ENCODE measurements at regions not wholly inside any gene's neighbourhood (a gene's known extent, or its start where the extent isn't known, plus 50 kb on each side); places are given as distances from the start of the nearest gene placed in this dataset.

- TF ChIP-seq, protein P1, sequence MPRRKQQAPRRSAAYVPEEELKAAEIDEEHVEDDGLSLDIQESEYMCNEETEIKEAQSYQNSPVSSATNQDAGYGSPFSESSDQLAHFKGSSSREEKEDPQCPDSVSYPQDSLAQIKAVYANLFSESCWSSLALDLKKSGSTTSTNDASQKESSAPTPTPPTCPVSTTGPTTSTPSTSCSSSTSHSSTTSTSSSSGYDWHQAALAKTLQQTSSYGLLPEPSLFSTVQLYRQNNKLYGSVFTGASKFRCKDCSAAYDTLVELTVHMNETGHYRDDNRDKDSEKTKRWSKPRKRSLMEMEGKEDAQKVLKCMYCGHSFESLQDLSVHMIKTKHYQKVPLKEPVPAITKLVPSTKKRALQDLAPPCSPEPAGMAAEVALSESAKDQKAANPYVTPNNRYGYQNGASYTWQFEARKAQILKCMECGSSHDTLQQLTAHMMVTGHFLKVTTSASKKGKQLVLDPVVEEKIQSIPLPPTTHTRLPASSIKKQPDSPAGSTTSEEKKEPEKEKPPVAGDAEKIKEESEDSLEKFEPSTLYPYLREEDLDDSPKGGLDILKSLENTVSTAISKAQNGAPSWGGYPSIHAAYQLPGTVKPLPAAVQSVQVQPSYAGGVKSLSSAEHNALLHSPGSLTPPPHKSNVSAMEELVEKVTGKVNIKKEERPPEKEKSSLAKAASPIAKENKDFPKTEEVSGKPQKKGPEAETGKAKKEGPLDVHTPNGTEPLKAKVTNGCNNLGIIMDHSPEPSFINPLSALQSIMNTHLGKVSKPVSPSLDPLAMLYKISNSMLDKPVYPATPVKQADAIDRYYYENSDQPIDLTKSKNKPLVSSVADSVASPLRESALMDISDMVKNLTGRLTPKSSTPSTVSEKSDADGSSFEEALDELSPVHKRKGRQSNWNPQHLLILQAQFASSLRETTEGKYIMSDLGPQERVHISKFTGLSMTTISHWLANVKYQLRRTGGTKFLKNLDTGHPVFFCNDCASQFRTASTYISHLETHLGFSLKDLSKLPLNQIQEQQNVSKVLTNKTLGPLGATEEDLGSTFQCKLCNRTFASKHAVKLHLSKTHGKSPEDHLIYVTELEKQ (CRISPR knock-in tag; IDR thresholded peaks at IDR 0.05): no peak
- no peak for TF ChIP-seq MCM7 (IDR thresholded peaks at IDR 0.05)
Measured at GRCh38 chr11:70623906-70624597, 225.7 kb downstream of the CTTN start (continued).

DNA sequence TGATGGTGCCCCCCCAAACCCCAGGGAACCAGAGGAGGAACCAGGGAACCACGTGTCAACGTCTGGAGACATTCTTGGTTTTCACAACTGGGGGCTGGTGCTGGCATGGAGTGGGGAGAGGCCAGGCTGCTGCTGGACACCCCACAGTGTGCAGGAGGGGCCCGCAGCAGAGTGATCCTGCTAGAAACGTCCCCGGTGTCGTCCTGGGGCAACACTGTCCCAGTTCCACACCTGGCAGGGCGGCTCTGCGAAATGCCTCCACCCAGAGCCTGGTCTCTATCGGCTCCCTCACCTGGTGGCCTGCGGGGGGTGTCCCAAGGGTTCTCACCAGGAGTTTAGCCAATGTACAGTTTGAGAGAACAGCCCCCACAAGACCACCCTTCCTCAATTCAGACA lies 226.3 kb downstream of the CTTN start:
- no TSS peak for BruUV-seq (replicated peaks)
- TF ChIP-seq, protein P2, sequence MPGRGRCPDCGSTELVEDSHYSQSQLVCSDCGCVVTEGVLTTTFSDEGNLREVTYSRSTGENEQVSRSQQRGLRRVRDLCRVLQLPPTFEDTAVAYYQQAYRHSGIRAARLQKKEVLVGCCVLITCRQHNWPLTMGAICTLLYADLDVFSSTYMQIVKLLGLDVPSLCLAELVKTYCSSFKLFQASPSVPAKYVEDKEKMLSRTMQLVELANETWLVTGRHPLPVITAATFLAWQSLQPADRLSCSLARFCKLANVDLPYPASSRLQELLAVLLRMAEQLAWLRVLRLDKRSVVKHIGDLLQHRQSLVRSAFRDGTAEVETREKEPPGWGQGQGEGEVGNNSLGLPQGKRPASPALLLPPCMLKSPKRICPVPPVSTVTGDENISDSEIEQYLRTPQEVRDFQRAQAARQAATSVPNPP (IDR thresholded peaks at IDR 0.05; ENCODE audit: borderline replicate concordance, insufficient read depth, insufficient read length): no peak
- TF ChIP-seq ZFPM2 (CRISPR knock-in tag; IDR thresholded peaks at IDR 0.05) (no peak), IRF2 (CRISPR knock-in tag; IDR thresholded peaks at IDR 0.05) (no peak), ZSCAN29 (IDR thresholded peaks at IDR 0.05) (no peak), NFXL1 (CRISPR knock-in tag; IDR thresholded peaks at IDR 0.05) (no peak), XRCC4 (IDR thresholded peaks at IDR 0.05; ENCODE audit: extremely low read depth, insufficient read depth, insufficient read length) (no peak), RUNX1 (IDR thresholded peaks at IDR 0.05; ENCODE audit: low read depth) (no peak), NFATC3 (IDR thresholded peaks at IDR 0.05) (no peak), ZZZ3 (IDR thresholded peaks at IDR 0.05) (no peak), NFIC (IDR thresholded peaks at IDR 0.05) (no peak), BRF1 (IDR thresholded peaks at IDR 0.05; ENCODE audit: borderline replicate concordance, extremely low read depth, insufficient read length) (no peak)
- TF ChIP-seq, protein P3, sequence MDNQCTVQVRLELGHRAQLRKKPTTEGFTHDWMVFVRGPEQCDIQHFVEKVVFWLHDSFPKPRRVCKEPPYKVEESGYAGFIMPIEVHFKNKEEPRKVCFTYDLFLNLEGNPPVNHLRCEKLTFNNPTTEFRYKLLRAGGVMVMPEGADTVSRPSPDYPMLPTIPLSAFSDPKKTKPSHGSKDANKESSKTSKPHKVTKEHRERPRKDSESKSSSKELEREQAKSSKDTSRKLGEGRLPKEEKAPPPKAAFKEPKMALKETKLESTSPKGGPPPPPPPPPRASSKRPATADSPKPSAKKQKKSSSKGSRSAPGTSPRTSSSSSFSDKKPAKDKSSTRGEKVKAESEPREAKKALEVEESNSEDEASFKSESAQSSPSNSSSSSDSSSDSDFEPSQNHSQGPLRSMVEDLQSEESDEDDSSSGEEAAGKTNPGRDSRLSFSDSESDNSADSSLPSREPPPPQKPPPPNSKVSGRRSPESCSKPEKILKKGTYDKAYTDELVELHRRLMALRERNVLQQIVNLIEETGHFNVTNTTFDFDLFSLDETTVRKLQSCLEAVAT (IDR thresholded peaks at IDR 0.05): no peak

More for the DNA sequence above, 226.3 kb downstream of the CTTN start:
- DNase-seq (ENCODE audit: extremely low read depth in 1 of 4, low spot score in 3 of 4) (no peak), FAIRE-seq (no peak), ATAC-seq (no peak)
- Histone ChIP-seq H2AFZ (ENCODE audit: low read depth, low read length) (no peak overlapping the region), H3K36me3 (ENCODE audit: control insufficient read depth, insufficient read depth, low read length) (no peaks in the 10 kb centered on the region), H3K9me1 (ENCODE audit: control insufficient read depth, insufficient read depth, low read length) (no peaks in the 10 kb centered on the region), H3K4me3 (no peak overlapping the region), H3K27ac (ENCODE audit: extremely low read depth, low read depth, low read length) (no peak overlapping the region), H3K9ac (ENCODE audit: insufficient read depth in 1 of 2, low read depth in 2 of 2, low read length in 2 of 2) (no peak overlapping the region), H3K79me2 (ENCODE audit: control insufficient read depth, insufficient read depth, low read length) (no peaks in the 10 kb centered on the region), H3K4me1 (replicated peaks in 1 of 2; ENCODE audit: control insufficient read depth in 2 of 2, insufficient read depth in 2 of 2, low read length in 2 of 2) (peaks cover 0 to 10% of the 10 kb centered on the region in 2 experiments; a peak in 2 of 5 replicates), H3K27me3 (ENCODE audit: control insufficient read depth in 2 of 2, insufficient read depth in 2 of 2, low read length in 2 of 2) (peaks cover 13 to 52% of the 10 kb centered on the region in 2 experiments; a peak in 4 of 5 replicates), H3K9me3 (replicated peaks; ENCODE audit: control insufficient read depth, insufficient read depth, low read depth, low read length) (no peaks in the 10 kb centered on the region), H3K4me2 (ENCODE audit: insufficient read depth, low read length) (no peak overlapping the region), H4K20me1 (replicated peaks; ENCODE audit: control insufficient read depth, insufficient read depth, low read length) (peaks cover 6% of the 10 kb centered on the region; the same call in 1 of the 2 replicates)
- CTCF ChIA-PET (ENCODE audit: low intra/inter-chr PET ratio): no interaction called here
- 5% methylated on average over 10 of the region's 10 CpGs for WGBS (ENCODE audit: insufficient coverage, low coverage, missing lambda C conversion rate)
- POLR2A ChIA-PET: no interaction called here
- intact Hi-C loops (cut with micrococcal nuclease) (no loop called here), in situ Hi-C loops (cut with MboI) (no loop called here)

All from K562 (cell line).